ENCODE measurements at regions not wholly inside any gene's neighbourhood (a gene's known extent, or its start where the extent isn't known, plus 50 kb on each side); places are given as distances from the start of the nearest gene placed in this dataset.
"Not testable (repeated sequence)": the region's sequence is repeated elsewhere in the genome, so short reads cannot be mapped to it uniquely, and the experiment has no call there.

- H3K9me3 ChIP-seq: no peaks in the 10 kb centered on the region
- no peaks in the 10 kb centered on the region for H3K36me3 ChIP-seq
- 94% methylated on average over 3 of the region's 3 CpGs for WGBS
- no peaks in the 10 kb centered on the region for H3K4me1 ChIP-seq (replicated peaks)
- H3K27ac ChIP-seq: no peak overlapping the region
- TF ChIP-seq CTCF (IDR thresholded peaks at IDR 0.05) (no peak), POLR2A (IDR thresholded peaks at IDR 0.05) (no peak), POLR2AphosphoS5 (IDR thresholded peaks at IDR 0.05) (no peak)
- DNase-seq (ENCODE audit: low spot score): no peak
- H3K27me3 ChIP-seq (replicated peaks; ENCODE audit: insufficient read depth): no peaks in the 10 kb centered on the region
- no peak overlapping the region for H3K4me3 ChIP-seq
- intact Hi-C loops (cut with DNase I): no loop called here
Observed at GRCh38 chr2:117335967-117336366, 478.5 kb upstream of the DDX18 start.

- Histone ChIP-seq H3K4me1 (replicated peaks) (no peaks in the 10 kb centered on the region), H3K4me3 (no peak overlapping the region), H3K36me3 (no peaks in the 10 kb centered on the region), H3K9me3 (no peaks in the 10 kb centered on the region), H3K27me3 (replicated peaks; ENCODE audit: insufficient read depth) (no peaks in the 10 kb centered on the region), H3K27ac (no peak overlapping the region)
- TF ChIP-seq CTCF (IDR thresholded peaks at IDR 0.05): no peak
- TF ChIP-seq POLR2A (IDR thresholded peaks at IDR 0.05): no peak
- no peak for TF ChIP-seq POLR2AphosphoS5 (IDR thresholded peaks at IDR 0.05)
- DNase-seq (ENCODE audit: low spot score): no peak
- intact Hi-C loops (cut with DNase I): no loop called here
- 78% methylated on average over 4 of the region's 4 CpGs for WGBS
Observed at GRCh38 chr2:117336496-117336895, 478.0 kb upstream of the DDX18 start.

- intact Hi-C loops (cut with DNase I); H3K27ac ChIP-seq; H3K4me3 ChIP-seq; H3K9me3 ChIP-seq; H3K27me3 ChIP-seq (replicated peaks; ENCODE audit: insufficient read depth); DNase-seq (ENCODE audit: low spot score); H3K4me1 ChIP-seq (replicated peaks); H3K36me3 ChIP-seq: not testable (repeated sequence)
- 58% methylated on average over 3 of the region's 3 CpGs for WGBS
Observed at GRCh38 chr2:117337981-117338380, 476.5 kb upstream of the DDX18 start.

GRCh38 chr2:117339980-117340379 lies 474.5 kb upstream of the DDX18 start:
- H3K27me3 ChIP-seq (replicated peaks; ENCODE audit: insufficient read depth): no peaks in the 10 kb centered on the region
- intact Hi-C loops (cut with DNase I): no loop called here
- no peak for DNase-seq (ENCODE audit: low spot score)
- no peaks in the 10 kb centered on the region for H3K36me3 ChIP-seq
- no peaks in the 10 kb centered on the region for H3K4me1 ChIP-seq (replicated peaks)
- TF ChIP-seq POLR2A (IDR thresholded peaks at IDR 0.05) (no peak), CTCF (IDR thresholded peaks at IDR 0.05) (no peak), POLR2AphosphoS5 (IDR thresholded peaks at IDR 0.05) (no peak)
- no peaks in the 10 kb centered on the region for H3K9me3 ChIP-seq
- H3K4me3 ChIP-seq: no peak overlapping the region
- WGBS: 78% methylated on average over 3 of the region's 3 CpGs
- H3K27ac ChIP-seq: no peak overlapping the region

GRCh38 chr2:117341690-117342089 lies 472.8 kb upstream of the DDX18 start:
- WGBS: 65% methylated on average over 5 of the region's 5 CpGs
- Histone ChIP-seq H3K27me3 (replicated peaks; ENCODE audit: insufficient read depth) (no peaks in the 10 kb centered on the region), H3K36me3 (no peaks in the 10 kb centered on the region), H3K4me1 (replicated peaks) (no peaks in the 10 kb centered on the region), H3K4me3 (no peak overlapping the region), H3K9me3 (no peaks in the 10 kb centered on the region), H3K27ac (no peak overlapping the region)
- intact Hi-C loops (cut with DNase I): no loop called here
- no peak for TF ChIP-seq POLR2A (IDR thresholded peaks at IDR 0.05)
- TF ChIP-seq POLR2AphosphoS5 (IDR thresholded peaks at IDR 0.05): no peak
- TF ChIP-seq CTCF (IDR thresholded peaks at IDR 0.05): no peak
- no peak for DNase-seq (ENCODE audit: low spot score)
